ENCODE measurements at regions not wholly inside any gene's neighbourhood (a gene's known extent, or its start where the extent isn't known, plus 50 kb on each side); places are given as distances from the start of the nearest gene placed in this dataset.
"Not testable (repeated sequence)": the region's sequence is repeated elsewhere in the genome, so short reads cannot be mapped to it uniquely, and the experiment has no call there.

- no peak overlapping the region for H3K4me3 ChIP-seq (ENCODE audit: low read depth, low read length)
- TF ChIP-seq, protein P1, sequence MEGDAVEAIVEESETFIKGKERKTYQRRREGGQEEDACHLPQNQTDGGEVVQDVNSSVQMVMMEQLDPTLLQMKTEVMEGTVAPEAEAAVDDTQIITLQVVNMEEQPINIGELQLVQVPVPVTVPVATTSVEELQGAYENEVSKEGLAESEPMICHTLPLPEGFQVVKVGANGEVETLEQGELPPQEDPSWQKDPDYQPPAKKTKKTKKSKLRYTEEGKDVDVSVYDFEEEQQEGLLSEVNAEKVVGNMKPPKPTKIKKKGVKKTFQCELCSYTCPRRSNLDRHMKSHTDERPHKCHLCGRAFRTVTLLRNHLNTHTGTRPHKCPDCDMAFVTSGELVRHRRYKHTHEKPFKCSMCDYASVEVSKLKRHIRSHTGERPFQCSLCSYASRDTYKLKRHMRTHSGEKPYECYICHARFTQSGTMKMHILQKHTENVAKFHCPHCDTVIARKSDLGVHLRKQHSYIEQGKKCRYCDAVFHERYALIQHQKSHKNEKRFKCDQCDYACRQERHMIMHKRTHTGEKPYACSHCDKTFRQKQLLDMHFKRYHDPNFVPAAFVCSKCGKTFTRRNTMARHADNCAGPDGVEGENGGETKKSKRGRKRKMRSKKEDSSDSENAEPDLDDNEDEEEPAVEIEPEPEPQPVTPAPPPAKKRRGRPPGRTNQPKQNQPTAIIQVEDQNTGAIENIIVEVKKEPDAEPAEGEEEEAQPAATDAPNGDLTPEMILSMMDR (IDR thresholded peaks at IDR 0.05; ENCODE audit: control insufficient read depth, extremely low read depth, insufficient read depth), result no peak
- DNase-seq (ENCODE audit: low read depth), result no peak
Observed at GRCh38 chr9:104997536-104997935, 69.6 kb upstream of the ABCA1 start.

DNA sequence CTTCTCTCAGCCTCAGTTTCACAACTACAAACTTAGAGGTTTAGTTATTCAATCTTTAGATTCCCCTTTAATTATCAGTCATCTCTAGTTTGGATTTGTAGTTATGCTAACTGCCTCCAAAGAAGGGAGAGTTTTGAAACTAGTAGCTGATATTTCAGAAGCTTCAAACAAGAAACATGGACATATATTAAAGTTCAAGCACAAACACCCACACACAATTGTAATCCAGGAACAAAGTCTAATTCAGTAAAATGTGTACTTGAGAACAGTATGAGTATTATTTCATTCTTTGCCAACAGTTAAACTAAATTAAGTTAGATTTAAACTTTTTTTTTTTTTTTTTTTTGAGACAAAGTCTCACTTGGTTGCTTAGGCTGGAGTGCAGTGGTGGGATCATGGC, 71.2 kb upstream of the ABCA1 start:
- H3K4me3 ChIP-seq (ENCODE audit: low read depth, low read length), result no peak overlapping the region
- no peak for DNase-seq (ENCODE audit: low read depth)
- TF ChIP-seq, protein P1 (IDR thresholded peaks at IDR 0.05; ENCODE audit: control insufficient read depth, extremely low read depth, insufficient read depth), result no peak

DNA sequence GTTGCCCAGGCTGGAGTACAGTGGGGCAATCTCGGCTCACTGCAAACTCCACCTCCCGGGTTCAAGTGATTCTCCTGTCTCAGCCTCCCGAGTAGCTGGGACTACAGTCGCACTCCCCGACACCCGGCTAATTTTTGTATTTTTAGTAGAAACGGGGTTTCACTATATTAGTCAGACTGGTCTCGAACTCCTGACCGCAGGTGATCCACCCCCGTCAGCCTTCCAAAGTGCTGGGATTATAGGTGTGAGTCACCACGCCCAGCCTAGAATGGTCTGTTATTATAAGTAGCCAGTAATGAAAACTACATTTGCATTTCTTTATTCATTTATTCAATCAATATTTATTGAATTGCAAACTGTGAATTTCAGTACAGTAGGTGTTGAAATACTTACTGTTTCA, 72.6 kb upstream of the ABCA1 start:
- H3K4me3 ChIP-seq (ENCODE audit: low read depth, low read length); DNase-seq (ENCODE audit: low read depth): not testable (repeated sequence)

GRCh38 chr9:105004466-105005090, 76.6 kb upstream of the ABCA1 start:
- no peak overlapping the region for H3K4me3 ChIP-seq (ENCODE audit: low read depth, low read length)
- no peak for DNase-seq (ENCODE audit: low read depth)
- TF ChIP-seq, protein P1 (IDR thresholded peaks at IDR 0.05; ENCODE audit: control insufficient read depth, extremely low read depth, insufficient read depth), result no peak

DNA sequence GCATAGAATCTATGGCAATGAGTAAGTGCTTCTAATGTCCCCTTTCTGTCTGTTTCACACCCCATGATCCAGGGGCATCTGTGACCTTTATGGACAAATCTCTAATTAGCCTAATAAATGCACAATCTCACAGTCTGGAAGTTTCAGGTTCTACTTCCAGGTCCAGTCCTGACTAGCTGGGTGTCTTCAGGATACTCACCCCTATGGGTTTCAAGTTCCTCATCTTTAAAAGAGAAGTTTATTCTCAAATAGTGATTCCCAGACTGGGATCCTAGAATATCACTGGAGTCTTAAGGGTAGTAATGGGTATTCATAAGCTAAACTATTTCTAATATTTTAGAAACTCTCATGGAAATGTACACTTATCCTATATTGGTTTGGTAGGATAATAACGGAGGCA, 77.2 kb upstream of the ABCA1 start:
- TF ChIP-seq, protein P1 (IDR thresholded peaks at IDR 0.05; ENCODE audit: control insufficient read depth, extremely low read depth, insufficient read depth), result no peak
- DNase-seq (ENCODE audit: low read depth), result no peak
- no peak overlapping the region for H3K4me3 ChIP-seq (ENCODE audit: low read depth, low read length)

DNA sequence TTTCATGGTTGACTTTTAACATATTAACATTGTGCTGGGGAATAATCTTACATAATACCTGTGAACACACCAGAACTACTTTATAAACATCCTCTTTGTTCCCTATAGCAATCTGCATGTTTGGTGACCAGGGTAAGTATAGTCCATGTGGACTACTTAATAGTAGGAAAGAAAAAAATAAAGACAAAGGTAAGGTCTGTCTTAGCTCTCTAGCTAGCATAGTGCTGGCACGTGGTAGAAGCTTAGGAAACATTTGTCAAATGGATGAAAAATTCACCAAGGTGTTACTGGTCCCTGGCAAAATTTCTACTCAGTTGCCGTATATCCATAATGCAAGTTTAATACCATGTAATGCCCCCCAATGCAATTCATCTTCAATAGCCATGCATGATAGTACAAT, 78.6 kb upstream of the ABCA1 start:
- TF ChIP-seq, protein P1 (IDR thresholded peaks at IDR 0.05; ENCODE audit: control insufficient read depth, extremely low read depth, insufficient read depth), result no peak
- DNase-seq (ENCODE audit: low read depth), result no peak
- no peak overlapping the region for H3K4me3 ChIP-seq (ENCODE audit: low read depth, low read length)

- no peak for DNase-seq (ENCODE audit: low read depth)
- no peak overlapping the region for H3K4me3 ChIP-seq (ENCODE audit: low read depth, low read length)
- TF ChIP-seq, protein P1 (IDR thresholded peaks at IDR 0.05; ENCODE audit: control insufficient read depth, extremely low read depth, insufficient read depth), result no peak
Observed at GRCh38 chr9:105007143-105007542, 79.2 kb upstream of the ABCA1 start.

DNA sequence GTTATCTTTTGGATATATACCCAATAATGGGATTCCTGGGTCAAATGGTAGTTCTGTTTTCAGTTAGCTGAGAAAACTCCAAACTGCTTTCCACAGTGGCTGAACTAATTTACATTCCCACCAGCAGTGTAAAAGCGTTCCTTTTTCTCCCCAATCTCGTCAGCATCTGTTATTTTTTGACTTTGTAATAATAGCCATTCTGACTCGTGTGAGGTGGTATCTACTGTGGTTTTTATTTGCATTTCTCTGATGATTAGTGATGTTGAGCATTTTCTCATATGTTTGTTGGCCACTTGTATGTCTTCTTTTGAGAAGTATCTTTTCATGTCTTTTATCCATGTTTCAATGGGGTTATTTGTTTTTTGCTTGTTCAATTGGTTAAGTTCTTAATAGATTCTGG, 82.1 kb upstream of the ABCA1 start:
- not testable (repeated sequence) for DNase-seq (ENCODE audit: low read depth); H3K4me3 ChIP-seq (ENCODE audit: low read depth, low read length)

All from LNCaP clone FGC (cell line).